Tibial nerve (tissue), 4 donors: ENCODE measurements at regions not wholly inside any gene's neighbourhood (a gene's known extent, or its start where the extent isn't known, plus 50 kb on each side); places are given as distances from the start of the nearest gene placed in this dataset.

Experiments used
- DNase-seq, 2 donors: peaks; one replicate each; pipeline ENCODE4 v3.0.0-alpha.2; 2019; ENCODE audit warnings: low spot score in 2 of 2
- H3K27ac ChIP-seq, 4 donors: fragments of 200-600 bp; sonication (generic) in 3 of 4; one replicate each; pipeline ENCODE4 v1.5.1; 2017 to 2019; ENCODE audit warnings: mild to moderate bottlenecking in 1 of 4
- H3K27me3 ChIP-seq, 2 donors: fragments of 200-600 bp; sonication (generic) in 1 of 2; one replicate each; pipeline versions ENCODE4 v1.5.1 to v1.6.0; 2017 to 2019
- H3K36me3 ChIP-seq, 3 donors: fragments of 200-600 bp; sonication (generic); one replicate each; pipeline ENCODE4 v1.5.1; 2018 to 2019
- H3K4me1 ChIP-seq, 4 donors: fragments of 200-600 bp; sonication (generic) in 3 of 4; one replicate each; pipeline ENCODE4 v1.5.1; 2017 to 2019
- H3K4me3 ChIP-seq, 4 donors: fragments of 200-600 bp; sonication (generic) in 3 of 4; one replicate each; pipeline ENCODE4 v1.5.1; 2017 to 2019; ENCODE audit warnings: mild to moderate bottlenecking in 1 of 4, moderate library complexity in 1 of 4
- H3K9me3 ChIP-seq, 4 donors: fragments of 200-600 bp; sonication (generic) in 3 of 4; one replicate each; pipeline ENCODE4 v1.5.1; 2017 to 2019
- CTCF ChIP-seq, 5 experiments: fragments of 200-600 bp in 3 of 5; fragments of 450-650 bp in 2 of 5; sonication (generic) in 3 of 5; IDR thresholded peaks; one replicate each; pipeline ENCODE4 v1.5.1; 2016 to 2019; ENCODE audit warnings: antibody characterized with exemption in 5 of 5, mild to moderate bottlenecking in 3 of 5, moderate library complexity in 2 of 5
- EP300 ChIP-seq, 2 donors: sonication (generic); formaldehyde crosslinking; IDR thresholded peaks; one replicate each; pipeline ENCODE4 v1.6.1; 2017; ENCODE audit warnings: antibody characterized with exemption in 2 of 2, mild to moderate bottlenecking in 1 of 2
- POLR2A ChIP-seq, 2 donors: fragments of 450-650 bp; IDR thresholded peaks; one replicate each; pipeline ENCODE4 v1.6.1; 2017; ENCODE audit warnings: antibody characterized with exemption in 2 of 2, mild to moderate bottlenecking in 2 of 2, moderate library complexity in 2 of 2
- WGBS, 2 donors: methylation state at CpG; one replicate each; pipeline ENCODE4 v1.1.5; 2018; 5-methylcytosine and 5-hydroxymethylcytosine counted together

GRCh38 chr10:52997007-52997406 is 224.4 kb upstream of the MBL2 start:
- DNase-seq: no peak
- no peak for TF ChIP-seq EP300 (IDR thresholded peaks at IDR 0.05)
- TF ChIP-seq CTCF (IDR thresholded peaks at IDR 0.05): no peak
- TF ChIP-seq POLR2A (IDR thresholded peaks at IDR 0.05): no peak
- Histone ChIP-seq H3K36me3 (no peaks in the 10 kb centered on the region), H3K27me3 (no peaks in the 10 kb centered on the region), H3K9me3 (no peaks in the 10 kb centered on the region), H3K27ac (no peak overlapping the region), H3K4me3 (no peak overlapping the region), H3K4me1 (no peaks in the 10 kb centered on the region)

- no peak for DNase-seq
- TF ChIP-seq EP300 (IDR thresholded peaks at IDR 0.05) (no peak), CTCF (IDR thresholded peaks at IDR 0.05) (no peak), POLR2A (IDR thresholded peaks at IDR 0.05) (no peak)
- no peak overlapping the region for H3K4me3 ChIP-seq
- H3K27me3 ChIP-seq: no peaks in the 10 kb centered on the region
- no peak overlapping the region for H3K27ac ChIP-seq
- H3K36me3 ChIP-seq: no peaks in the 10 kb centered on the region
- no peaks in the 10 kb centered on the region for H3K9me3 ChIP-seq
- no peaks in the 10 kb centered on the region for H3K4me1 ChIP-seq
Measured at GRCh38 chr10:52994370-52994769, 221.8 kb upstream of the MBL2 start.

GRCh38 chr10:52993109-52993508 is 220.5 kb upstream of the MBL2 start:
- Histone ChIP-seq H3K4me1 (no peaks in the 10 kb centered on the region), H3K27me3 (no peaks in the 10 kb centered on the region), H3K9me3 (no peaks in the 10 kb centered on the region), H3K36me3 (no peaks in the 10 kb centered on the region), H3K4me3 (no peak overlapping the region), H3K27ac (no peak overlapping the region)
- TF ChIP-seq EP300 (IDR thresholded peaks at IDR 0.05) (no peak), CTCF (IDR thresholded peaks at IDR 0.05) (no peak), POLR2A (IDR thresholded peaks at IDR 0.05) (no peak)
- WGBS, 2 donors: 66 to 70% methylated on average over 3 of the region's 3 CpGs
- DNase-seq: no peak

GRCh38 chr10:52992567-52992966 is 220.0 kb upstream of the MBL2 start:
- WGBS, 2 donors: 75 to 89% methylated on average over 1 of the region's 1 CpG

GRCh38 chr10:52988923-52989322 is 216.3 kb upstream of the MBL2 start:
- no peak for DNase-seq
- H3K36me3 ChIP-seq: no peaks in the 10 kb centered on the region
- no peaks in the 10 kb centered on the region for H3K4me1 ChIP-seq
- no peaks in the 10 kb centered on the region for H3K9me3 ChIP-seq
- no peak overlapping the region for H3K4me3 ChIP-seq
- no peaks in the 10 kb centered on the region for H3K27me3 ChIP-seq
- no peak for TF ChIP-seq POLR2A (IDR thresholded peaks at IDR 0.05)
- TF ChIP-seq EP300 (IDR thresholded peaks at IDR 0.05): no peak
- 89 to 93% methylated on average over 2 of the region's 2 CpGs for WGBS, 2 donors
- H3K27ac ChIP-seq: no peak overlapping the region

More at GRCh38 chr10:52992567-52992966, 220.0 kb upstream of the MBL2 start:
- H3K4me1 ChIP-seq: no peaks in the 10 kb centered on the region
- DNase-seq: no peak
- no peaks in the 10 kb centered on the region for H3K9me3 ChIP-seq
- no peaks in the 10 kb centered on the region for H3K36me3 ChIP-seq
- H3K27me3 ChIP-seq: no peaks in the 10 kb centered on the region
- no peak overlapping the region for H3K4me3 ChIP-seq
- H3K27ac ChIP-seq: no peak overlapping the region
- TF ChIP-seq EP300 (IDR thresholded peaks at IDR 0.05): no peak
- TF ChIP-seq POLR2A (IDR thresholded peaks at IDR 0.05): no peak
- TF ChIP-seq CTCF (IDR thresholded peaks at IDR 0.05): no peak

GRCh38 chr10:52986125-52986524 is 213.5 kb upstream of the MBL2 start:
- no peaks in the 10 kb centered on the region for H3K27me3 ChIP-seq
- TF ChIP-seq EP300 (IDR thresholded peaks at IDR 0.05) (no peak), POLR2A (IDR thresholded peaks at IDR 0.05) (no peak), CTCF (IDR thresholded peaks at IDR 0.05) (no peak)

More at GRCh38 chr10:52986125-52986524, 213.5 kb upstream of the MBL2 start:
- Histone ChIP-seq H3K4me3 (no peak overlapping the region), H3K36me3 (no peaks in the 10 kb centered on the region), H3K4me1 (no peaks in the 10 kb centered on the region), H3K27ac (no peak overlapping the region), H3K9me3 (no peaks in the 10 kb centered on the region)
- no peak for DNase-seq
- 44 to 63% methylated on average over 2 of the region's 2 CpGs for WGBS, 2 donors
